HG03159 (cell line): ENCODE measurements at regions not wholly inside any gene's neighbourhood (a gene's known extent, or its start where the extent isn't known, plus 50 kb on each side); places are given as distances from the start of the nearest gene placed in this dataset.
A peak's percentile ranks its signal among the peaks of the same experiment; 100 is the strongest.

Source experiments
- ATAC-seq: cut with Tn5 transposase; IDR thresholded peaks from one replicate; pipeline ENCODE4 v1.9.1; 2021; ENCODE audit warnings: mild to moderate bottlenecking, moderate library complexity; ENCODE audit not compliant: unreplicated experiment

- no peak for ATAC-seq
These were observed 164.9 kb upstream of the ADGRL2 start for GRCh38 chr1:81635816-81636215.

GRCh38 chr1:81634294-81634693 lies 166.4 kb upstream of the ADGRL2 start:
- ATAC-seq = no peak

GRCh38 chr1:81619156-81619555 lies 181.6 kb upstream of the ADGRL2 start:
- no peak for ATAC-seq

- no peak for ATAC-seq
These were observed 182.4 kb upstream of the ADGRL2 start for GRCh38 chr1:81618376-81618775.

GRCh38 chr1:81617308-81617967 lies 183.3 kb upstream of the ADGRL2 start:
- ATAC-seq = no peak

- no peak for ATAC-seq
These were observed 186.9 kb upstream of the ADGRL2 start for GRCh38 chr1:81613803-81614202.

- no peak for ATAC-seq
These were observed 192.8 kb upstream of the ADGRL2 start for GRCh38 chr1:81607924-81608323.

GRCh38 chr1:81607086-81607485 lies 193.6 kb upstream of the ADGRL2 start:
- ATAC-seq = no peak

- no peak for ATAC-seq
These were observed 194.1 kb upstream of the ADGRL2 start for GRCh38 chr1:81606656-81607055.

GRCh38 chr1:81605023-81605422 lies 195.7 kb upstream of the ADGRL2 start:
- ATAC-seq = no peak

GRCh38 chr1:81600878-81601622 lies 199.7 kb upstream of the ADGRL2 start:
- peak; percentile 41 for ATAC-seq

GRCh38 chr1:81600363-81600762 lies 200.4 kb upstream of the ADGRL2 start:
- no peak for ATAC-seq

GRCh38 chr1:81598623-81599022 lies 202.1 kb upstream of the ADGRL2 start:
- peak; percentile 40 for ATAC-seq

- no peak for ATAC-seq
These were observed 202.9 kb upstream of the ADGRL2 start for GRCh38 chr1:81597720-81598426.

- no peak for ATAC-seq
These were observed 204.4 kb upstream of the ADGRL2 start for GRCh38 chr1:81596341-81596740.

- ATAC-seq = no peak
These were observed 206.5 kb upstream of the ADGRL2 start for GRCh38 chr1:81594206-81594605.

- ATAC-seq = no peak
These were observed 208.5 kb upstream of the ADGRL2 start for GRCh38 chr1:81592233-81592632.

- ATAC-seq = no peak
These were observed 210.6 kb upstream of the ADGRL2 start for GRCh38 chr1:81590171-81590570.

GRCh38 chr1:81588149-81588548 lies 212.6 kb upstream of the ADGRL2 start:
- ATAC-seq = no peak

GRCh38 chr1:81587426-81587825 lies 213.3 kb upstream of the ADGRL2 start:
- ATAC-seq = no peak

- ATAC-seq = no peak
These were observed 215.4 kb upstream of the ADGRL2 start for GRCh38 chr1:81585371-81585770.

- no peak for ATAC-seq
These were observed 216.3 kb upstream of the ADGRL2 start for GRCh38 chr1:81584398-81584797.
